Transverse colon (tissue), 4 donors: ENCODE measurements at regions not wholly inside any gene's neighbourhood (a gene's known extent, or its start where the extent isn't known, plus 50 kb on each side); places are given as distances from the start of the nearest gene placed in this dataset.

Source experiments
- DNase-seq: peaks from one replicate; pipeline ENCODE4 v3.0.0-alpha.2; 2019
- H3K27ac ChIP-seq, 4 donors: fragments of 200-600 bp; sonication (generic); 2 replicates each; pipeline ENCODE4 v1.5.1; 2016 to 2018; ENCODE audit warnings: inconsistent platforms in 4 of 4
- H3K27me3 ChIP-seq: fragments of 200-600 bp; sonication (generic); 2 replicates; pipeline ENCODE4 v1.5.1; 2017; ENCODE audit warnings: inconsistent platforms
- H3K36me3 ChIP-seq, 4 donors: fragments of 200-600 bp; sonication (generic); 2 replicates each; pipeline ENCODE4 v1.5.1; 2017 to 2019; ENCODE audit warnings: inconsistent platforms in 4 of 4
- H3K4me1 ChIP-seq, 4 donors: fragments of 200-600 bp; sonication (generic); 2 replicates each; pipeline ENCODE4 v1.5.1; 2017 to 2020; ENCODE audit warnings: inconsistent platforms in 4 of 4
- H3K4me3 ChIP-seq, 4 donors: fragments of 200-600 bp; sonication (generic); 1 replicate in 1 of 4; 2 replicates in 3 of 4; pipeline versions ENCODE4 v1.5.1 to v1.6.1; 2017 to 2019; ENCODE audit warnings: inconsistent platforms in 4 of 4
- H3K9me3 ChIP-seq, 2 donors: fragments of 200-600 bp; sonication (generic); 2 replicates each; pipeline ENCODE4 v1.5.1; 2017 to 2019; ENCODE audit warnings: inconsistent platforms in 2 of 2
- CTCF ChIP-seq, 5 experiments: fragments of 200-600 bp in 3 of 5; fragments of 450-650 bp in 2 of 5; sonication (generic) in 3 of 5; IDR thresholded peaks; 1 replicate in 2 of 5; 2 replicates in 3 of 5; pipeline ENCODE4 v1.5.1; 2016 to 2017; ENCODE audit warnings: antibody characterized with exemption in 5 of 5, inconsistent platforms in 3 of 5, mild to moderate bottlenecking in 2 of 5, moderate library complexity in 1 of 5
- EP300 ChIP-seq: sonication (generic); formaldehyde crosslinking; IDR thresholded peaks from one replicate; pipeline ENCODE4 v1.6.1; 2017; ENCODE audit warnings: antibody characterized with exemption, low read depth
- POLR2A ChIP-seq: fragments of 450-650 bp; IDR thresholded peaks from one replicate; pipeline ENCODE4 v1.6.1; 2016; ENCODE audit warnings: antibody characterized with exemption, mild to moderate bottlenecking, moderate library complexity
- POLR2AphosphoS5 ChIP-seq, 3 donors: sonication (generic); formaldehyde crosslinking; IDR thresholded peaks; one replicate each; pipeline ENCODE4 v1.6.1; 2016; ENCODE audit warnings: antibody characterized with exemption in 3 of 3
- WGBS, 2 donors: methylation state at CpG; one replicate each; pipeline ENCODE4 v1.1.5; 2018; ENCODE audit warnings: low coverage in 1 of 2; 5-methylcytosine and 5-hydroxymethylcytosine counted together
- in situ Hi-C, 4 donors: fragments of 200-750 bp; cut with MboI; loops; one replicate each; pipeline versions ENCODE4 v1.15.0 to v1.15.1; 2017; ENCODE audit warnings: low sequenced_read_pairs in 3 of 4, low pct_ligation_motif_present in 1 of 4, low pct_unique_long_range_greater_than_20kb in 1 of 4
- intact Hi-C: fragments of 100-400 bp; cut with DNase I; formaldehyde crosslinking; loops from one replicate; pipeline ENCODE4 v1.15.1; 2023; ENCODE audit warnings: low total_unique reads

- Histone ChIP-seq H3K27ac (no peak overlapping the region), H3K4me3 (no peak overlapping the region), H3K36me3 (no peaks in the 10 kb centered on the region), H3K4me1 (no peaks in the 10 kb centered on the region), H3K9me3 (no peaks in the 10 kb centered on the region), H3K27me3 (no peaks in the 10 kb centered on the region)
- in situ Hi-C loops: no loop called here
- intact Hi-C loops: loop anchor here (5.0 kb wide), 1 partner anchor 768 kb away; no protein-coding TSS in a partner anchor
- 74 to 77% methylated on average over 2 of the region's 2 CpGs for WGBS, 2 donors
- no peak for DNase-seq
- TF ChIP-seq CTCF (IDR thresholded peaks at IDR 0.05): no peak
Measured at GRCh38 chr2:21939967-21940366, 816.2 kb downstream of the TDRD15 start.

GRCh38 chr2:21944536-21944935 is 820.8 kb downstream of the TDRD15 start:
- H3K27me3 ChIP-seq: no peaks in the 10 kb centered on the region
- no peak for TF ChIP-seq EP300
- no peak for TF ChIP-seq POLR2AphosphoS5 (IDR thresholded peaks at IDR 0.05)
- TF ChIP-seq POLR2A: no peak
- TF ChIP-seq CTCF (IDR thresholded peaks at IDR 0.05): no peak
- H3K36me3 ChIP-seq: no peaks in the 10 kb centered on the region
- no peak overlapping the region for H3K27ac ChIP-seq
- no peaks in the 10 kb centered on the region for H3K4me1 ChIP-seq
- in situ Hi-C loops: no loop called here
- H3K4me3 ChIP-seq: no peak overlapping the region
- H3K9me3 ChIP-seq: no peaks in the 10 kb centered on the region
- intact Hi-C loops: no loop called here
- WGBS, 2 donors: 85% methylated on average over 3 of the region's 3 CpGs; no CpG with 5 or more reads in 1 of the 2 donors
- no peak for DNase-seq

- H3K9me3 ChIP-seq: no peaks in the 10 kb centered on the region
- TF ChIP-seq POLR2AphosphoS5 (IDR thresholded peaks at IDR 0.05) (no peak), CTCF (IDR thresholded peaks at IDR 0.05) (no peak), EP300 (no peak)
- in situ Hi-C loops: no loop called here
- no peak for DNase-seq
- WGBS, 2 donors: 60 to 83% methylated on average over 3 of the region's 3 CpGs
- no peaks in the 10 kb centered on the region for H3K36me3 ChIP-seq
- intact Hi-C loops: no loop called here
- H3K27me3 ChIP-seq: no peaks in the 10 kb centered on the region
- no peaks in the 10 kb centered on the region for H3K4me1 ChIP-seq
- no peak overlapping the region for H3K4me3 ChIP-seq
- no peak overlapping the region for H3K27ac ChIP-seq
Measured at GRCh38 chr2:21945658-21946057, 821.9 kb downstream of the TDRD15 start.

GRCh38 chr2:21947046-21947445 is 823.3 kb downstream of the TDRD15 start:
- no peaks in the 10 kb centered on the region for H3K27me3 ChIP-seq
- intact Hi-C loops (no loop called here), in situ Hi-C loops (no loop called here)
- TF ChIP-seq POLR2AphosphoS5 (IDR thresholded peaks at IDR 0.05) (no peak), POLR2A (no peak)
- no peak for DNase-seq
- no peaks in the 10 kb centered on the region for H3K9me3 ChIP-seq
- no peak overlapping the region for H3K27ac ChIP-seq
- WGBS, 2 donors: 67 to 76% methylated on average over 3 to 6 of the region's 6 CpGs
- no peaks in the 10 kb centered on the region for H3K36me3 ChIP-seq
- H3K4me1 ChIP-seq: no peaks in the 10 kb centered on the region
- no peak overlapping the region for H3K4me3 ChIP-seq

GRCh38 chr2:21966139-21966538 is 842.4 kb downstream of the TDRD15 start:
- Histone ChIP-seq H3K4me3 (no peak overlapping the region), H3K36me3 (no peaks in the 10 kb centered on the region), H3K4me1 (no peaks in the 10 kb centered on the region), H3K9me3 (no peaks in the 10 kb centered on the region), H3K27me3 (no peaks in the 10 kb centered on the region), H3K27ac (no peak overlapping the region)
- in situ Hi-C loops (no loop called here), intact Hi-C loops (no loop called here)
- no peak for DNase-seq
- TF ChIP-seq CTCF (IDR thresholded peaks at IDR 0.05) (no peak), POLR2A (no peak), POLR2AphosphoS5 (IDR thresholded peaks at IDR 0.05) (no peak), EP300 (no peak)
- 70 to 73% methylated on average over 4 to 5 of the region's 5 CpGs for WGBS, 2 donors
